ENCODE measurements at regions not wholly inside any gene's neighbourhood (a gene's known extent, or its start where the extent isn't known, plus 50 kb on each side); places are given as distances from the start of the nearest gene placed in this dataset.
"Not testable (repeated sequence)": the region's sequence is repeated elsewhere in the genome, so short reads cannot be mapped to it uniquely, and the experiment has no call there.

GRCh38 chr16:51542981-51543815, 392.1 kb upstream of the SALL1 start:
- Mint-ChIP-seq H3K36me3 (ENCODE audit: insufficient read depth) (no peaks in the 10 kb centered on the region), H3K27me3 (ENCODE audit: low read depth) (no peaks in the 10 kb centered on the region), H3K4me1 (ENCODE audit: low read depth) (no peaks in the 10 kb centered on the region), H3K9me3 (no peaks in the 10 kb centered on the region), H3K4me3 (no peak overlapping the region)
- ATAC-seq, result no peak
- DNase-seq, result no peak

GRCh38 chr16:51540259-51540658, 389.2 kb upstream of the SALL1 start:
- Mint-ChIP-seq H3K36me3 (ENCODE audit: insufficient read depth) (no peaks in the 10 kb centered on the region), H3K27me3 (ENCODE audit: low read depth) (no peaks in the 10 kb centered on the region), H3K4me1 (ENCODE audit: low read depth) (no peaks in the 10 kb centered on the region), H3K4me3 (no peak overlapping the region), H3K9me3 (peaks cover 3% of the 10 kb centered on the region)
- no peak for ATAC-seq
- DNase-seq, result no peak

GRCh38 chr16:51538707-51539498, 387.8 kb upstream of the SALL1 start:
- no peaks in the 10 kb centered on the region for H3K4me1 Mint-ChIP-seq (ENCODE audit: low read depth)
- H3K36me3 Mint-ChIP-seq (ENCODE audit: insufficient read depth), result no peaks in the 10 kb centered on the region
- no peaks in the 10 kb centered on the region for H3K27me3 Mint-ChIP-seq (ENCODE audit: low read depth)
- DNase-seq (no peak), ATAC-seq (no peak)
- H3K9me3 Mint-ChIP-seq, result peaks cover 10% of the 10 kb centered on the region
- no peak overlapping the region for H3K4me3 Mint-ChIP-seq

GRCh38 chr16:51535591-51535990, 384.5 kb upstream of the SALL1 start:
- Mint-ChIP-seq H3K4me1 (ENCODE audit: low read depth) (no peaks in the 10 kb centered on the region), H3K36me3 (ENCODE audit: insufficient read depth) (no peaks in the 10 kb centered on the region), H3K9me3 (peaks cover 10% of the 10 kb centered on the region), H3K4me3 (no peak overlapping the region), H3K27me3 (ENCODE audit: low read depth) (no peaks in the 10 kb centered on the region)
- DNase-seq, result no peak
- no peak for ATAC-seq

GRCh38 chr16:51532551-51532950, 381.5 kb upstream of the SALL1 start:
- no peak for ATAC-seq
- no peaks in the 10 kb centered on the region for H3K36me3 Mint-ChIP-seq (ENCODE audit: insufficient read depth)
- H3K27me3 Mint-ChIP-seq (ENCODE audit: low read depth), result no peaks in the 10 kb centered on the region
- DNase-seq, result no peak
- H3K4me1 Mint-ChIP-seq (ENCODE audit: low read depth), result no peaks in the 10 kb centered on the region
- peaks cover 12% of the 10 kb centered on the region for H3K9me3 Mint-ChIP-seq
- no peak overlapping the region for H3K4me3 Mint-ChIP-seq

GRCh38 chr16:51531271-51531670, 380.2 kb upstream of the SALL1 start:
- no peaks in the 10 kb centered on the region for H3K4me1 Mint-ChIP-seq (ENCODE audit: low read depth)
- H3K36me3 Mint-ChIP-seq (ENCODE audit: insufficient read depth), result no peaks in the 10 kb centered on the region
- no peak for DNase-seq
- no peaks in the 10 kb centered on the region for H3K27me3 Mint-ChIP-seq (ENCODE audit: low read depth)
- peaks cover 17% of the 10 kb centered on the region for H3K9me3 Mint-ChIP-seq
- no peak for ATAC-seq
- no peak overlapping the region for H3K4me3 Mint-ChIP-seq

- H3K36me3 Mint-ChIP-seq (ENCODE audit: insufficient read depth), result no peaks in the 10 kb centered on the region
- no peak overlapping the region for H3K4me3 Mint-ChIP-seq
- DNase-seq (no peak), ATAC-seq (no peak)
- H3K27me3 Mint-ChIP-seq (ENCODE audit: low read depth), result no peaks in the 10 kb centered on the region
- H3K9me3 Mint-ChIP-seq, result peaks cover 18% of the 10 kb centered on the region
- no peaks in the 10 kb centered on the region for H3K4me1 Mint-ChIP-seq (ENCODE audit: low read depth)
Measured at GRCh38 chr16:51527349-51527748, 376.3 kb upstream of the SALL1 start.

- Mint-ChIP-seq H3K27me3 (ENCODE audit: low read depth) (no peaks in the 10 kb centered on the region), H3K4me3 (no peak overlapping the region), H3K36me3 (ENCODE audit: insufficient read depth) (no peaks in the 10 kb centered on the region), H3K9me3 (peaks cover 18% of the 10 kb centered on the region), H3K4me1 (ENCODE audit: low read depth) (no peaks in the 10 kb centered on the region)
- no peak for DNase-seq
- ATAC-seq, result no peak
Measured at GRCh38 chr16:51526621-51527020, 375.6 kb upstream of the SALL1 start.

GRCh38 chr16:51524555-51525373, 373.7 kb upstream of the SALL1 start:
- Mint-ChIP-seq H3K27me3 (ENCODE audit: low read depth) (no peaks in the 10 kb centered on the region), H3K9me3 (peaks cover 21% of the 10 kb centered on the region), H3K4me3 (no peak overlapping the region), H3K4me1 (ENCODE audit: low read depth) (no peaks in the 10 kb centered on the region), H3K36me3 (ENCODE audit: insufficient read depth) (no peaks in the 10 kb centered on the region)
- DNase-seq (no peak), ATAC-seq (no peak)

- no peaks in the 10 kb centered on the region for H3K36me3 Mint-ChIP-seq (ENCODE audit: insufficient read depth)
- peaks cover 21% of the 10 kb centered on the region for H3K9me3 Mint-ChIP-seq
- no peak for ATAC-seq
- H3K4me3 Mint-ChIP-seq, result no peak overlapping the region
- no peaks in the 10 kb centered on the region for H3K27me3 Mint-ChIP-seq (ENCODE audit: low read depth)
- DNase-seq, result no peak
- no peaks in the 10 kb centered on the region for H3K4me1 Mint-ChIP-seq (ENCODE audit: low read depth)
Measured at GRCh38 chr16:51524070-51524469, 373.0 kb upstream of the SALL1 start.

- no peaks in the 10 kb centered on the region for H3K4me1 Mint-ChIP-seq (ENCODE audit: low read depth)
- DNase-seq (no peak), ATAC-seq (no peak)
- H3K27me3 Mint-ChIP-seq (ENCODE audit: low read depth), result no peaks in the 10 kb centered on the region
- H3K4me3 Mint-ChIP-seq, result no peak overlapping the region
- H3K36me3 Mint-ChIP-seq (ENCODE audit: insufficient read depth), result no peaks in the 10 kb centered on the region
- peaks cover 24% of the 10 kb centered on the region for H3K9me3 Mint-ChIP-seq
Measured at GRCh38 chr16:51523400-51523799, 372.3 kb upstream of the SALL1 start.

- Mint-ChIP-seq H3K27me3 (ENCODE audit: low read depth) (no peaks in the 10 kb centered on the region), H3K36me3 (ENCODE audit: insufficient read depth) (no peaks in the 10 kb centered on the region), H3K9me3 (peaks cover 29% of the 10 kb centered on the region), H3K4me1 (ENCODE audit: low read depth) (no peaks in the 10 kb centered on the region), H3K4me3 (no peak overlapping the region)
- ATAC-seq (no peak), DNase-seq (no peak)
Measured at GRCh38 chr16:51522902-51523301, 371.8 kb upstream of the SALL1 start.

GRCh38 chr16:51516960-51517359, 365.9 kb upstream of the SALL1 start:
- not testable (repeated sequence) for H3K4me1 Mint-ChIP-seq (ENCODE audit: low read depth); H3K27me3 Mint-ChIP-seq (ENCODE audit: low read depth); ATAC-seq; H3K36me3 Mint-ChIP-seq (ENCODE audit: insufficient read depth); DNase-seq; H3K4me3 Mint-ChIP-seq
- H3K9me3 Mint-ChIP-seq, result peaks cover 22% of the 10 kb centered on the region

- Mint-ChIP-seq H3K4me1 (ENCODE audit: low read depth) (no peaks in the 10 kb centered on the region), H3K4me3 (no peak overlapping the region), H3K27me3 (ENCODE audit: low read depth) (no peaks in the 10 kb centered on the region), H3K36me3 (ENCODE audit: insufficient read depth) (no peaks in the 10 kb centered on the region), H3K9me3 (peaks cover 24% of the 10 kb centered on the region)
- ATAC-seq (no peak), DNase-seq (no peak)
Measured at GRCh38 chr16:51510416-51510815, 359.3 kb upstream of the SALL1 start.

Measured in activated T-cell treated with anti-CD3 and anti-CD28 coated beads, Interleukin-2, amount 50 U/mL, for 4 hours (primary cell).